ENCODE measurements at regions not wholly inside any gene's neighbourhood (a gene's known extent, or its start where the extent isn't known, plus 50 kb on each side); places are given as distances from the start of the nearest gene placed in this dataset.

- Histone ChIP-seq H3K27me3 (ENCODE audit: insufficient read depth, low read length) (no peaks in the 10 kb centered on the region), H3K18ac (ENCODE audit: low read length) (no peak overlapping the region), H3K9me3 (ENCODE audit: insufficient read depth, low read depth, low read length) (no peaks in the 10 kb centered on the region), H3K23ac (ENCODE audit: low read length) (no peak overlapping the region), H3K4me3 (ENCODE audit: low read depth, low read length) (no peak overlapping the region), H2BK120ac (ENCODE audit: insufficient read depth, low read length, poor library complexity) (no peak overlapping the region), H4K8ac (ENCODE audit: low read depth, low read length) (no peak overlapping the region), H3K4me2 (ENCODE audit: low read length) (no peak overlapping the region), H3K4me1 (ENCODE audit: control insufficient read depth in 1 of 2, insufficient read depth in 2 of 2, low read length in 2 of 2) (no peaks in the 10 kb centered on the region), H3K9ac (ENCODE audit: low read length) (no peak overlapping the region), H2AFZ (ENCODE audit: insufficient read depth, low read length, poor library complexity) (no peak overlapping the region), H3K79me2 (ENCODE audit: control insufficient read depth, insufficient read depth, low read length, poor library complexity) (no peaks in the 10 kb centered on the region), H3K4ac (ENCODE audit: low read depth, low read length) (no peak overlapping the region), H3K14ac (ENCODE audit: low read length) (no peak overlapping the region), H3K36me3 (ENCODE audit: control insufficient read depth in 1 of 2, insufficient read depth in 2 of 2, low read length in 2 of 2) (no peaks in the 10 kb centered on the region), H4K12ac (ENCODE audit: low read depth, low read length) (no peak overlapping the region), H2BK12ac (ENCODE audit: low read length) (no peak overlapping the region), H4K91ac (ENCODE audit: low read depth, low read length) (no peak overlapping the region), H3K79me1 (ENCODE audit: low read length) (no peaks in the 10 kb centered on the region), H2AK5ac (ENCODE audit: low read length) (no peak overlapping the region), H3K27ac (ENCODE audit: low read depth, low read length) (no peak overlapping the region), H2BK5ac (ENCODE audit: low read depth, low read length, poor library complexity) (no peak overlapping the region)
- WGBS (ENCODE audit: extremely low coverage, insufficient coverage, insufficient read length): no CpG with 5 or more reads among the region's 4 CpGs
- DNase-seq: no peak
Measured at GRCh38 chr3:73791356-73791755, 166.6 kb upstream of the PDZRN3 start.

GRCh38 chr3:73789825-73790444, 165.2 kb upstream of the PDZRN3 start:
- no peak for DNase-seq
- H2AK5ac ChIP-seq (ENCODE audit: low read length): no peak overlapping the region
- no CpG with 5 or more reads among the region's 3 CpGs for WGBS (ENCODE audit: extremely low coverage, insufficient coverage, insufficient read length)

GRCh38 chr3:73787620-73788019, 162.9 kb upstream of the PDZRN3 start:
- no peak overlapping the region for H4K91ac ChIP-seq (ENCODE audit: low read depth, low read length)
- no peak overlapping the region for H3K4me2 ChIP-seq (ENCODE audit: low read length)
- H3K4ac ChIP-seq (ENCODE audit: low read depth, low read length): no peak overlapping the region
- H4K12ac ChIP-seq (ENCODE audit: low read depth, low read length): no peak overlapping the region
- no peak overlapping the region for H3K18ac ChIP-seq (ENCODE audit: low read length)
- H2BK5ac ChIP-seq (ENCODE audit: low read depth, low read length, poor library complexity): no peak overlapping the region
- no peak overlapping the region for H2BK12ac ChIP-seq (ENCODE audit: low read length)
- H3K27ac ChIP-seq (ENCODE audit: low read depth, low read length): no peak overlapping the region
- no peaks in the 10 kb centered on the region for H3K9me3 ChIP-seq (ENCODE audit: insufficient read depth, low read depth, low read length)
- no peak overlapping the region for H3K4me3 ChIP-seq (ENCODE audit: low read depth, low read length)
- H3K9ac ChIP-seq (ENCODE audit: low read length): no peak overlapping the region
- H3K79me2 ChIP-seq (ENCODE audit: control insufficient read depth, insufficient read depth, low read length, poor library complexity): no peaks in the 10 kb centered on the region
- H2BK120ac ChIP-seq (ENCODE audit: insufficient read depth, low read length, poor library complexity): no peak overlapping the region
- H3K36me3 ChIP-seq (ENCODE audit: control insufficient read depth in 1 of 2, insufficient read depth in 2 of 2, low read length in 2 of 2): no peaks in the 10 kb centered on the region
- no peak overlapping the region for H2AFZ ChIP-seq (ENCODE audit: insufficient read depth, low read length, poor library complexity)
- no peak overlapping the region for H3K23ac ChIP-seq (ENCODE audit: low read length)
- H3K4me1 ChIP-seq (ENCODE audit: control insufficient read depth in 1 of 2, insufficient read depth in 2 of 2, low read length in 2 of 2): no peaks in the 10 kb centered on the region
- no peak overlapping the region for H4K8ac ChIP-seq (ENCODE audit: low read depth, low read length)
- no peaks in the 10 kb centered on the region for H3K79me1 ChIP-seq (ENCODE audit: low read length)
- DNase-seq: no peak
- no peak overlapping the region for H3K14ac ChIP-seq (ENCODE audit: low read length)
- no peak overlapping the region for H2AK5ac ChIP-seq (ENCODE audit: low read length)
- no peaks in the 10 kb centered on the region for H3K27me3 ChIP-seq (ENCODE audit: insufficient read depth, low read length)

More at GRCh38 chr3:73789825-73790444, 165.2 kb upstream of the PDZRN3 start:
- Histone ChIP-seq H2BK120ac (ENCODE audit: insufficient read depth, low read length, poor library complexity) (no peak overlapping the region), H3K18ac (ENCODE audit: low read length) (no peak overlapping the region), H3K9ac (ENCODE audit: low read length) (no peak overlapping the region), H2BK5ac (ENCODE audit: low read depth, low read length, poor library complexity) (no peak overlapping the region), H4K12ac (ENCODE audit: low read depth, low read length) (no peak overlapping the region), H2AFZ (ENCODE audit: insufficient read depth, low read length, poor library complexity) (no peak overlapping the region), H3K27me3 (ENCODE audit: insufficient read depth, low read length) (no peaks in the 10 kb centered on the region), H3K4me3 (ENCODE audit: low read depth, low read length) (no peak overlapping the region), H3K36me3 (ENCODE audit: control insufficient read depth in 1 of 2, insufficient read depth in 2 of 2, low read length in 2 of 2) (no peaks in the 10 kb centered on the region), H4K91ac (ENCODE audit: low read depth, low read length) (no peak overlapping the region), H3K9me3 (ENCODE audit: insufficient read depth, low read depth, low read length) (no peaks in the 10 kb centered on the region), H3K23ac (ENCODE audit: low read length) (no peak overlapping the region), H2BK12ac (ENCODE audit: low read length) (no peak overlapping the region), H3K79me1 (ENCODE audit: low read length) (no peaks in the 10 kb centered on the region), H3K14ac (ENCODE audit: low read length) (no peak overlapping the region), H3K27ac (ENCODE audit: low read depth, low read length) (no peak overlapping the region), H3K4me2 (ENCODE audit: low read length) (no peak overlapping the region), H4K8ac (ENCODE audit: low read depth, low read length) (no peak overlapping the region), H3K4me1 (ENCODE audit: control insufficient read depth in 1 of 2, insufficient read depth in 2 of 2, low read length in 2 of 2) (no peaks in the 10 kb centered on the region), H3K4ac (ENCODE audit: low read depth, low read length) (no peak overlapping the region), H3K79me2 (ENCODE audit: control insufficient read depth, insufficient read depth, low read length, poor library complexity) (no peaks in the 10 kb centered on the region)

GRCh38 chr3:73786998-73787397, 162.3 kb upstream of the PDZRN3 start:
- Histone ChIP-seq H4K91ac (ENCODE audit: low read depth, low read length) (no peak overlapping the region), H3K18ac (ENCODE audit: low read length) (no peak overlapping the region), H3K4ac (ENCODE audit: low read depth, low read length) (no peak overlapping the region), H3K79me2 (ENCODE audit: control insufficient read depth, insufficient read depth, low read length, poor library complexity) (no peaks in the 10 kb centered on the region), H2AFZ (ENCODE audit: insufficient read depth, low read length, poor library complexity) (no peak overlapping the region), H3K4me2 (ENCODE audit: low read length) (no peak overlapping the region), H3K4me1 (ENCODE audit: control insufficient read depth in 1 of 2, insufficient read depth in 2 of 2, low read length in 2 of 2) (no peaks in the 10 kb centered on the region), H4K12ac (ENCODE audit: low read depth, low read length) (no peak overlapping the region), H3K27me3 (ENCODE audit: insufficient read depth, low read length) (no peaks in the 10 kb centered on the region), H2BK12ac (ENCODE audit: low read length) (no peak overlapping the region), H3K36me3 (ENCODE audit: control insufficient read depth in 1 of 2, insufficient read depth in 2 of 2, low read length in 2 of 2) (no peaks in the 10 kb centered on the region), H3K9me3 (ENCODE audit: insufficient read depth, low read depth, low read length) (no peaks in the 10 kb centered on the region), H3K23ac (ENCODE audit: low read length) (no peak overlapping the region), H4K8ac (ENCODE audit: low read depth, low read length) (no peak overlapping the region), H3K9ac (ENCODE audit: low read length) (no peak overlapping the region), H2AK5ac (ENCODE audit: low read length) (no peak overlapping the region), H3K79me1 (ENCODE audit: low read length) (no peaks in the 10 kb centered on the region), H2BK120ac (ENCODE audit: insufficient read depth, low read length, poor library complexity) (no peak overlapping the region), H3K4me3 (ENCODE audit: low read depth, low read length) (no peak overlapping the region), H2BK5ac (ENCODE audit: low read depth, low read length, poor library complexity) (no peak overlapping the region), H3K14ac (ENCODE audit: low read length) (no peak overlapping the region), H3K27ac (ENCODE audit: low read depth, low read length) (no peak overlapping the region)
- no CpG with 5 or more reads among the region's 1 CpG for WGBS (ENCODE audit: extremely low coverage, insufficient coverage, insufficient read length)
- no peak for DNase-seq

Measured in trophoblast cell (in vitro differentiated cells and primary cell).